Central memory CD4-positive, alpha-beta T cell (primary cell): ENCODE measurements at regions not wholly inside any gene's neighbourhood (a gene's known extent, or its start where the extent isn't known, plus 50 kb on each side); places are given as distances from the start of the nearest gene placed in this dataset.

Source experiments
- DNase-seq: peaks from one replicate; pipeline ENCODE4 v3.0.0; 2022

DNA sequence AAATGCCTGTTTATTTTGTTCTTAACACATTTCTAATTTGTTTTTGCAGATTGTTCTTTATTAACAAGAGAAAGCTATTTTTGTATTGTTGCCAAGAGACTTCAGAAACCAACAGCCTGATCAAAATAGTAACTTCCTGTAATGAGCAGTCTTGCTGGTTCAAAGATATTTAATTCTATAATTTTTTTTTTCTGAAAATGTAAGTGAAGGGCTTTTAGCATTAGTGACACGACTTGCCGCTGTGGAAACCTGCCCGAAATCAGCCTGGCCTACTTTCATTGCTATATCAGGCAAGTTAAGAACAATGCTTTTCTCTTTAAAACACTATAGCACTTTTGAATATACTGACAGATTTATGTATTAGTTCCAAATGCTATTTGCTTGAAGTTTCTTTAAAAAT lies 374.3 kb downstream of the EFNB2 start:
- DNase-seq, result no peak

DNA sequence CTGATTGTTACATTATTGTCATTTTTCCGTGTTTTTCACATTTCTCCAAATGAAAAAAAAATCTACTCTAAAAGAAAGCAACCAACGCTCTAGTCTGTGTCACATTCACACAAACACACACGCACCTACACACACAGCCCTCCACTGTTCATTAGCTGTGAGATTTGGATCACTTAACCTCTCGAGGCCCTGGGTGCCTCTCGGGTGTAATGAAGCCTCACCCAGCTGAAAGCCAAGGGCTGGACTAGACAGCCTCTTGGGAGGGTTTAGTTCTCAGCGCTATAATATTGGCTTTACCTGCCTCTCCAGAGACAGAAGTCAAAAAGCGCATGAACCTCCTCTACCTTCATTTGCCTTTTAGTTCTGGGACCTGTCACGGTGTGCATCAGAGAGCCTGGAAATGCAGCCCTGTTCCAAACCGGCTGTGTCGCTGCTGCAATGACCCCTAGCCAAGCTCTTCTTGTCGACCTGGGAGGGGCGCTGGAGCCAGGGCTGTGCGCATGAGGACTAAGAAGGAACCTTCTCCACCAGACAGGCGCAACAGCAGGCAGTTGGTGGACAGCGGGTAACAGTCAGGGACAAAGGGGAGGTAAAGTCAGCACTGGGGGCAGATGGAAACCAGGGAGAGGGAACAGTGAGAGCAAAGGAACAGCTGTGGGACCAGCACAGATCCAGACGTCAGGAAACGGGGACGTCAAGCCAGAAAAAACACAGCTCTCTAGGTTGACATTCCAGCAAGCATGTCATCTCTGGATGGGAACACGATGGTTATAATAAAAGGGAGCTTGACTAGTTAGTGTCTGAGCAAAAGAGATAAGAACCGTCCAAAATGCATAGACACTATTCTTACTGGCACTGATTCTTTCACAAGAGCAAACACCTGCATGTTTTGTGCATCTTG lies 375.9 kb downstream of the EFNB2 start:
- DNase-seq, result no peak

DNA sequence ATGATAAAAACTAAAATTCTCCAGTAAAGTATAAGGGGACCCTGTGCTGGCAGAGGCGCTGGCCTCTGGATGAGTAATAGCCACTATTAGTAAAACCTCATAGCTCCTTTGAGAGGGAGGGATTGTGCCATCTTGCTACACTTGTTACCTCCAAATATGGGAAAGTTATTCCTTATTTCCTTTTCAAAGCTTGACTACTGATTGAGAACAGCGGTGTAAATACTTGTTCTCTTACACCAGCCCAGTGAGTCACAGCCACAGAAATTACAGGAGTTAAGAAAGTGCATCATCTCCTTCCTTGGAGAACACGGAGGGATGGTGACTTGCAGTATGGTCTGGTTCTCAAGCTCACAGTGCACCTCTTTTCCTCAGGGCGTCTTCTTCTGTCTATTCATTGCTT lies 379.0 kb downstream of the EFNB2 start:
- no peak for DNase-seq

DNA sequence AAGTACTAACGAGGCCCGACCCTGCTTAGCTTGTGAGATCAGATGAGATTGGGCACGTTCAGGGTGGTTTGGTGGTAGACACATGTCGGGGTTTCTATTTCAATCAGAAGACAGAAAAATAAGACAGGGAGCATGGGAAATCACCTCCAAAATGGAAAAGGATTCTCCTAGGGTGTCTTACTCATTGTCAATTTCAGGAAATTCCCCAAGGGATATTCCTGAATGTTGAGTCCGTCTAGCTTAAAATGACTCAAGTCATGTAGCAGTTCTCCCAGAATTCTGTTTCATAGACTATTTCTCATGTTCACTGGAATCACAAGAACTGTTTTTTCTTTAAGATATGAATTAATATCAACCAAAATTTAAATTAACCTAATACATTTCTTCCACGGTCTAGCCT lies 380.1 kb downstream of the EFNB2 start:
- no peak for DNase-seq

DNA sequence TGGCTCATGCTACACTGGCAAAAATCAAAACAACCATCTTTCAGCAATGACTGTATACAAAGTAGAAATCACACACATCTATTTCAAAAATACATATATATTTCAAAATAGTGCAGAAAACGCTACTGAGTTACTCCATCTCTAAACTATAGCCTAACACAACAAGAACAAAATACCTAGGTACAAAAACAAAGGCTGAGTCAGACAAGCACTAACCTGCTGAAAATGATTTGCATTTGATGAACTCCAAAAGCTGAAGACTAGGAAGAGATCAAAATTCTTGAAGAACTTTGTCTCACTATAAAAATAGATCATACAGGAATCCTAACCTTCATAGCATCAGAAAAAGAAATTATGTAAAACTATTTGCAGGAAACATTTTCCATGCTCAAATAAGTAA lies 381.6 kb downstream of the EFNB2 start:
- DNase-seq, result no peak

DNA sequence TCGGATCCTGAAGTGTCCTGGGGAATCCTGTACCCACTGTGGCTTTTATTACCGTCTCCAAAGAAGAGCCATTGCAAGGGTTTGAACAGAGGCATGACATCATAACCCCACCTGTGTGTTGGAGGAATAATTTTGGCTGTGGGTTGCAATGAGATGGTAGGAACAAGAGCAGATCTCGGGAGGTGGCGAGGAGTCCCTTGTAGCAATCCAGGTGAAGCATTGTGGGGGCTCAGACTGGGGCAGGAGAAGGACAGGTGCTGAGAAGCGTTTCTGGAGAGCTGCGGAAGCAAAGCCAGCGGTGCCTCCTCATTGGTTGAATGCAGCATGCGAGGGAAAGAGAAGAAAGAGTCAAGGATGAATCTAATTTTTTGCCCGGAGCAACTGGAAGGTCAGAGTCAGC lies 382.4 kb downstream of the EFNB2 start:
- no peak for DNase-seq

DNA sequence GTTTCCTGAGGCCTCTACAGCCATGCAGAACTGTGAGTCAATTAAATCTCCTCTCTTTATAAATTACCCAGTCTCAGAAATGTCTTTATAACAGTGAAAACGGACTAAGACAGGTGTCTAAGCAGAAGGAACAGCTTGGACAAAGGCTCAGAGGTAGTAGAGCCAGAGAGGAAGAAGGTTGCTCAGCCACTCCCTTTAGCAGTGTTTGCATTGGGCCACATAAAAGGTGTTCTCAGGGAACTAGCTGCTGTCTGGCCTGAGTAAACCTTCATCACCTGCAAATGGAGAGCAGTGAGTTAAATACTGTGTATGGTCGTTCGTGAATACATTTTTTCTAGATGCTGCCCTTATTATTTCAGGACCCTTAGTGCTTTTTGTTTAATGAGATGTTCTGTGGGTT lies 383.4 kb downstream of the EFNB2 start:
- no peak for DNase-seq

DNA sequence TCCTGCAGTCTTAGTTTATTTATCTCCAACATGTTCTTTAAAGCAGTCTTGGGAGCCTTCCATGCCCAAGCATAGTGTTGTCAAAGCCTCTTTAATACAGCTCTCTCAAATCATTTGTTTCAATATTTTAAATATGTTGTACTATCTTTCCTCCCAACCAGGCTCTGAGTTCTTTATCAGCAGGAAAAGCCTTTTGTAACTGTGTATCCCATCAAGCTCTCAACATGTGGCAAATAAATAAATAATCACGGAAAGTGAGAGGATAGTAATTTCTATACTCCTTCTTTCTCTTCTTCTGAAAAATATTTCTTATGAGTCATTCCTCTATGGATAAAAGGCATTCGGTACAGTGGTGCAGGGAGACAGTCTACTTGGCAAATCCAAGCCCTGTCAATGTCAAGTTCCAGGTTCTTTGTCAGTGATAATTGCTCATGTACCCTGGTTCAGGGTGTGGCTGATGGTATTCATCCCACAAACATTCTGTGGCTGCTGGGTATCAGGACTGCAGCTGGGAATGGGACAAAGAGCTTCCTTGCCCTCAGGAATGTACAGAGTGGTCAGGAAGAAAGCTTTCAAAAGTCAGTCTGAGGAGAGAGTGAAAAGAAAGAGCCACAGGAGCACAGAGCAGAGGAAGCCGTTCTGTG lies 384.3 kb downstream of the EFNB2 start:
- DNase-seq, result no peak

DNA sequence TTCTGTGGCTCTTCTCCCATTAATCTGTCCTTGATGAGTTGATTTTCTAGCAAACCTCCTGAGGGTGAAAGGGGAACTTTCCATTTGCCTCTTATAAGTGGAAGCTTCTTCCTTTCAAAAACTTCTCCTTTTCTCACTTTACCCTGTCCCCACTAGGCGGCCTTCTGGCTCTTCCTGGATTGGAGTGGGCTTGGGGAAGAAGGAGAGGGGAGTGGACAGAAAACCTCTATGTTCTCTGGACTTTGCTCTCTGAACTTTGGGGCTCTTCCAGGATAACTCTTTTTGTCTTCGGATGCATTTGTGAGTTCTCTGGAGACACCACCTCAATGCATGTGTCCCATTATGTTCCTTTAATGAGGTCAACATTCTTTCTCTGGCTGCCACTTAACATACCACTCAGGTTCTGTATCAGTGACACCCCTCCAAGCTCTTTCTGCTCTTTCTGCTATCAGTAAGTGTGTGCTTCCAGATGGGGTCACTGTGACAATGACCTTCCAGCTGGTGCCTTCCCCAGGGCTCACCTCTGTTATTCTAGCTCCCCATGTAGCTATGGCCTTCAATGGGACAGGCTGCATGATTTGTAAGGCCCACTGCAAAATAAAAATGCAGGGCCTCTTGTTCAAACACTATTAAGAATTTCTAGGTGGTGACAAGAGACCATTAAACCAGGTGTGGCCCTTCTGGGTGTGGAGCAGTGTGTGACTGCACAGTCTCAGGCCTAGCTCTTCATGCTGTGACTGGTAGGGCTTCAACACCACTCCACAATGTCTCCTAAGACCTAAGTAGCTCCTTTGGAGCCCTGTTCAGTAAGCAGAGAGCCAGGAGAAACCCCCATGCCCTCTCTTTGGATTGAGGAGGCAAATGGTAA lies 389.2 kb downstream of the EFNB2 start:
- DNase-seq, result no peak

DNA sequence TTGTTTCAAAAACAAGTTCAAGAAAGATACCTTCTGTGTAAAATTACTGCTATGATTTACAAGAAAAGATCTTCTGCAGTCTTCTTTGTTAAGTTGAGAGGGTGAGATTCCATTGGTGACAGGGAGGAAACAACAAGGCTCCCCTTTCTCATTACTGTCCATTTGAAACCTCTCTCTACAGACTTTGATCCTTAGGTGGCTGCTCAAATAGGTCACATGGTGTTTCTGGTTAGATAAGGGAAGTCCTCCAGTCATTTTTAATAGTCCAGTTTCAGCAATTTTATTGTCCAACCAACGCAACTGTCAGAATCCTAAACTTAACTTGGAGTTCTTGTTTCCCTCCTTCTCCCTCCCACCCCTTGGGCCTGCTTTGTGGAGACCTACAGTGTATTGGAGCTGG lies 390.4 kb downstream of the EFNB2 start:
- DNase-seq, result no peak

DNA sequence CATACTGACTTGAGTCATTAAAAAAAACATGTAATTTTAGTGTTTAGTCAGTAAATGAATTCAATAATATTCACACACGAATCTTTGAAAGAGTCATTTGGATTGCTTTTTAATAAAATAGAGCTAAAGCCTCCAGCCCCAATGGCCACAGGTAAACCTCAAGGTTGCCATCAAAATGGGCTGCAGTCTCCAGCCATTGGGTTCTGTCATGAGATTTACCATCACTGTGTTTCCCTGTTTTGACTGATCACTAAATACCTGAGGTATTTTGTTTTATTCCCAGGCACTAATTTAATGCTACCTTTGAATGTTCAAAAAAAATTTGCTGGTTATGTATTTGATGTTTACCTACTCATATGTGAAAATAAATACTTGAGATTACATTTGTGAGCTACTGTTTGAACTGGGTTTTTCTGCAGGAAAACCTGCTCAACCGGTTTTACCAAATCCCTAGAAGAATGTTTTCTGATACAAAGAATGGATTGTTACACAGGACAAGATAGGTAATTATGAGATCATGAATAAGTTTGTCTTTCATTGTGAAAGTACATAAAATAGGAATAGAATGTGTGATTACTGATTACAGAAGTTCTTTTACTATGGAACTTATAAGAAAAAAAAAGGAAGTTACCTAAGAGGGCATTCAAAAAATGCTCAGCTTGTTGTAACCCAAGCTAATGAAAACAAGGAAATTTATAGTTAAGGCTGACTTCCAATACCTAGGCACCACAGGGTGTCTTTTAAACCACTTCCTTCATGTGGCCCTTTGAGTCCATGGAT lies 391.3 kb downstream of the EFNB2 start:
- DNase-seq, result no peak

DNA sequence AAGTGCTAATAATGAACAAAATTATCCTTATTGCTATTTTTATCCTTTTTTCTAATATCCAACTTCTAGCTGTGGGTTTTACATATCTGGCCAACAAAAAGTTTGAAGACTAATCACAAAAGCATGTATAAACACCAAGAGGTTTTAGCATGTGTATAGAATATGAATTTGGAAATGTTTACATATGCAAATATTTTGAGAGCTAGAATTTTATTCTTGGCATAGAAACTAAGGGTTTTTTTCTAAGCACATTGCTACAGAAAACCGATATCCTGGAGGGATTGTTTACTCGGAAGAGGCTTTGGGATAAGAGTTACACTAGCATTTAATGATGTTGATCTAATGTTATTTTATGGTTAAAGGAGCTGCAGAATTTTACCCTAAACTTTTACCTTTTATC lies 392.1 kb downstream of the EFNB2 start:
- DNase-seq, result no peak

DNA sequence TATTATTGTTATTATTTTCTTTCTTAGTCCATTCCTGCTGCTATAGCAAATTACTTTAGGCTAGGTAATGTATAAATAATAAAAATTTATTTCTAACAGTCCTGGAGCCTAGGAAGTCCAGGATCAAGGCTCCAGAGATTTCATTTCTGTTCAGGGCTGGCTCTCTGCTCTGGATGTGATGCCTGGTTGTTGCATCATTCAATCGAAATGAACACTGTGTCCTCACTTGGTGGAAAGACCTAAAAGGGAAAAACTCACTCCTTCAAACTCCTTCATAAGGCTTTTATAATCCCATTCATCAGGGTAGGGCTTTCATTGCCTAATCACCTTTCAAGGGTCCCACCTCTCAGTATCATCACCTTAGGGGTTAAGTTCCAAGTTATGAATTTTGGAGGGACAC lies 395.0 kb downstream of the EFNB2 start:
- no peak for DNase-seq

DNA sequence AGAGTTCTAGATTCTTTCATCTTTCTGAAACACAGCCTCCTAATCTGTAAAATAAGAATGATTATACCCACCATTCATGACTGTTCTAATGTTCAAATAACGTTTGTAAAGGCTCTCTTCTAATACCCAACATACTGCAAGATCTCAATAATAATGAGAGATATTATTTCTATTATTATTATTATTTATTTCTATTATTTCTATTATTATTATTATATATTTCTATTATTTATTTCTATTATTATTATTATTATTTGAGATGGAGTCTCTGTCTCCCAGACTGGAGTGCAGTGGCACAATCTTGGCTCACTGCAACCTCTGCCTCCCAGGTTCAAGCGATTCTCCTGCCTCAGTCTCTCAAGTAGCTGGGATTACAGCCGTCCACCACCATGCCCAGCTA lies 395.5 kb downstream of the EFNB2 start:
- no peak for DNase-seq

DNA sequence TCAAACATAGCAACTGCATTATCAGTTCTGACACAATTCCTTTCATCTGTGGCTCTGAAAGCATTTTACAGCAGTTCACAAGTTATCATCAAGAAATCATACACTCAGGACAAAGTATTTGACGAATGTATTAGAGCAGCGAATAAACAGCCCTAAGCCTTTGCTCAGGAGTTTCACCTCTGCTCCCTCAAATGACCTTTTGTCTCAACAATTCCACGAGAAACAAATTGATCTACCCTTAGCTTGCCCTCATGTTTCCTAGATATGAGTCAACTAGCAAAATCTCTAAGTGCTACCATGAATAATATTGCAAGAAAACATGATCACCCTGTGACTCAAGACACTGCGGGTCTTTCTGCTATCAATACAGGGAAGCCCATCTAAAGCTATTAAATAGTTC lies 396.1 kb downstream of the EFNB2 start:
- no peak for DNase-seq

DNA sequence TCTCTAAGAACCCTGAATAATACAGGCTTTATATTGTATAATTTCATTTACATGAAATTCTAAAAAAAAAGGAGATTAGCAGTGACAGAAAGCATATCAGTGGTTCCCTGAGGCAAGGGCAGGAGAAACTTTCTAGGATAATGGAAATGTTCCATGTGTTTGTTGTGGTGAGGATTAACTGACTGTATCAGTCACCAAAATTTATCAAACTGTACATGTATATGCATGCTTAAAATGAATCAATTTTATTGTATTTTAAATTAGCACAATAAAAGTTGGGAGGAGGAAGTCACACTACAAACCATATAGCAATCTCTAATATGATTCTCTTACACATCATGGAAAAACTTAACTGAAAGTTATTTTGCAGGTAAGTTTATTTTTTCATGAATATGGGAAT lies 396.8 kb downstream of the EFNB2 start:
- no peak for DNase-seq

DNA sequence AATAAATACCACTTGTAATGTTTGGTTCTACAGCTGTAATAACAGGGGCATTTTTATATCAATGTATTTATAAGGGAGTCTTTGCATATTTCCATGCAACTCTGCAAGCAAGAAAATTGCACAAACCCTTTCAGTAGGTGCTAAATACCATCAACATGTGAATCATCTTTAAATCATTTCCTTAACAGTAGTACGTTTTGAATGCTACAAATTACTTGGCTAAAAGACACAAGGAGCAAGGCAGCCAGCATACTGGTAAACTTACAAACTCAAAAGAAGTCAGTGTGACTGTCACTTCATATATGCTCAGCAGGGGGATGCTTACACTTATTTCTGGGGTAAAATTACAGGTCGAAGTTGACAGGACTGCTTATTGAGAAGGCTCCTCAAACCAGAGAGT lies 402.4 kb downstream of the EFNB2 start:
- DNase-seq, result no peak

DNA sequence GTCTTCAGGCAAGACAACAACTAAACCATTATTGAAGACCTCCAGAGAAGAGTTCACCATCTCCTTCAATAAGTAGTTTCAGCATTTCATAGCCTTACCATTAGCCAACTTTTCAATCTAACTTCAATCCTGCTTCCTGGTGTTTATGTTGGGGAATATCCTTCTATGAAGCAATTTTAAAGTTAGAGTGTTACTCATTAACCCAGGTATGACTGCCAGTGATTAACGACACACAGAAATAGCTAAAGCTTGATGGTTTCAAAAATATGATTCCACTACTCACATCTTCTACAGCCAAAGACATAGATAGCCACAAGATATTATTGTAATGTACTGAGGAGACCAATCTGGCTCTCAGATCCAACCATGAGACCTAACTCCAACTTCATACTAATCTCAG lies 403.2 kb downstream of the EFNB2 start:
- DNase-seq, result no peak

DNA sequence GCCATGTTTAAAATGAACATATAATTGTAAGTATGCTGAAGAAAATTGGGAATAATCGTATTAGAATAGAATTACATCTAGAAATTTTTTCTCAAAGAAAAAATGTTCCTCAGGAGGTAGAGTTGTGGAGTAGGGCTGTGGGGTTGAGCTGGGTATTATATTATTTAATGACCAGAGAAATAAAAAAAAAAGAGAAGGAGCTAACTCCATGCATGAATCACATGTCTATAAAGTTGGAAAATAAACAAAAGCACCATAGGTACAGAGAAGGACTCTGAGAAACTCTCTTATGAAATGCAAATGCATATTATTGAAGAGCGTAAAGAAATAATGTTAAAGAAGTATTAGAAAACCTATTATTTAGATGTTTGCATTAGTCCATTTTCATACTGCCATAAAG lies 405.5 kb downstream of the EFNB2 start:
- DNase-seq, result no peak

DNA sequence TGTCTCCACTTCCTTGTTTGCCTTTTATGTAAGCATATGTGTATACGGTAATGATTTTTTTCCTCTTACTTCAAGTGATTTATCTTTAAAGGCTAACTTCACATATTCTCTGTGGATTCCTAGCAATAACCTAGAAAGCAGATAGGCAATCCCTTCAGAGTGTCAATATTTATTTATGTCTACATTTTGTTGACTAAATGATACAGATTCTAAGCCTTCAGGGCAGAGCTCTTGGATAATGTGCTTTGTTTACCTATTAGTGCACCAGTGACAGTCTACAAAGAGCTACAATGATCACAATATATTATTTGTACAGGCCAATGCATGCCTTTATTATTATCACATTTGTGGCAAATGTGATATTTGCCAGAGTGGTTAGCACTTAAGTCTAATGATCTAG lies 406.2 kb downstream of the EFNB2 start:
- no peak for DNase-seq

DNA sequence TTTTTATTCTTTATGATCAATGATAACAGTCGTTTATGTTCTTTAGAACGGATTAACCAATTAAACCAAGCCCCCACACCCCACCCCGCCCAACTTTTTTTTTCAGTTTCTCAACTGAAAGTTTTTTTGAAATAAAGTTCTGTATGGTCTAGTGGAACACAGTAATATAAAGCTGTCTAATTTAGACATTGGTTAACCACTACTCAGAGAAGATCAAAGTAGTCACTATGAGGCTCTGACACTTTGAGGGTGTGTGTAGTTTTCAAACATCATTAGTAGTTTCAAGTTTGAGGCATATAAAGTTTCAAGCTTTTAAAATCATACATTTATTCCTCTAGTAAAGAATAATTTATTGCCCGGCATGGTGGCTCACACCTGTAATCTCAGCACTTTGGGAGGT lies 413.2 kb downstream of the EFNB2 start:
- no peak for DNase-seq

DNA sequence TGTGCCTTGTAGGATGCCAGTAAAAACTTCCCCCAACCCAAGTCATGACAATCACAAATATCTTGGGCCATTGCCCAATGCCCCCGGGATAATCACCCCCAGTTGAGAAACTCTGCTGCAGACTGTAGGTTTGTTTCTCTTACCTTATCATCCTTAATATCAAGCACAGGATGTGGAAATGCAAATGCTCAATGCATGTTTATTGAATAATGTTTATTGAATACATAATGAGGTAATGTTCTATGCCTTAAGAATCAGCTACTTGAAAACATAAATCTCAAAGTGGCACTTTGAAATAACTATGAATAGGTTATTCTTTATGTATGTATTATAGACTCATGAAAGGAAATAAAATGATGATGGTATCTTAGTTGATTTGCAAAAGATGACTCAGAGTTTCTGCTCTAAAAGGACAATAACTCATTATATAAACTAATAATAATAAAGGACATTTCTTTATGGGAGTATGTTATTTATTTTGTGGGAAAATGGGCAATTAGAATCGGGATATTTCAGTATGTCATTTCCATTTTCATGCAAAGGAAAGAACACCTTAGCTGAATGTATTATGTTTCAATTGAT lies 414.2 kb downstream of the EFNB2 start:
- no peak for DNase-seq
